Stomach (tissue), 8 donors: ENCODE measurements at regions not wholly inside any gene's neighbourhood (a gene's known extent, or its start where the extent isn't known, plus 50 kb on each side); places are given as distances from the start of the nearest gene placed in this dataset.

ENCODE experiments used
- DNase-seq, 2 donors: peaks; one replicate each; pipeline versions ENCODE4 v3.0.0 to v3.0.0-alpha.2; 2013 to 2019
- H3K27ac ChIP-seq, 5 donors: fragments of 200-600 bp in 4 of 5; sonication (generic) in 4 of 5; one replicate each; pipeline ENCODE4 v1.5.1; 2013 to 2019; ENCODE audit warnings: mild to moderate bottlenecking in 1 of 5, moderate library complexity in 1 of 5
- H3K27me3 ChIP-seq, 3 donors: fragments of 200-600 bp; sonication (generic); one replicate each; pipeline ENCODE4 v1.5.1; 2017 to 2019; ENCODE audit warnings: mixed run types in 1 of 3
- H3K36me3 ChIP-seq, 4 donors: fragments of 200-600 bp; sonication (generic); 1 replicate in 3 of 4; 2 replicates in 1 of 4; pipeline ENCODE4 v1.5.1; 2016 to 2019
- H3K4me1 ChIP-seq, 4 donors: fragments of 200-600 bp; sonication (generic); one replicate each; pipeline ENCODE4 v1.5.1; 2016 to 2019
- H3K4me3 ChIP-seq, 4 donors: fragments of 200-600 bp; sonication (generic) in 3 of 4; one replicate each; pipeline ENCODE4 v1.5.1; 2016 to 2019; ENCODE audit warnings: mild to moderate bottlenecking in 1 of 4
- H3K9me3 ChIP-seq, 4 donors: fragments of 200-600 bp; sonication (generic); one replicate each; pipeline ENCODE4 v1.5.1; 2016 to 2019
- CTCF ChIP-seq, 7 experiments: fragments of 450-650 bp in 4 of 7; fragments of 200-600 bp in 3 of 7; sonication (generic) in 3 of 7; IDR thresholded peaks; one replicate each; pipeline ENCODE4 v1.5.1; 2016 to 2019; ENCODE audit warnings: antibody characterized with exemption in 7 of 7, control low read depth in 2 of 7, mild to moderate bottlenecking in 1 of 7
- EP300 ChIP-seq: sonication (generic); formaldehyde crosslinking; IDR thresholded peaks from one replicate; pipeline ENCODE4 v1.6.1; 2017; ENCODE audit warnings: antibody characterized with exemption
- POLR2A ChIP-seq, 4 donors: fragments of 450-650 bp; IDR thresholded peaks; one replicate each; pipeline ENCODE4 v1.6.1; 2016; ENCODE audit warnings: antibody characterized with exemption in 4 of 4, control low read depth in 2 of 4, mild to moderate bottlenecking in 1 of 4, moderate library complexity in 1 of 4
- POLR2AphosphoS5 ChIP-seq, 3 donors: sonication (generic); formaldehyde crosslinking; IDR thresholded peaks; one replicate each; pipeline ENCODE4 v1.6.1; 2016; ENCODE audit warnings: antibody characterized with exemption in 3 of 3
- WGBS, 5 donors: extraction: QIAGEN DNeasy Blood & Tissue Kit in 3 of 5; methylation state at CpG; one replicate each; pipeline versions ENCODE4 v1.1.5 to v1.1.7; 2013 to 2018; 5-methylcytosine and 5-hydroxymethylcytosine counted together
- intact Hi-C: fragments of 100-400 bp; cut with DNase I; formaldehyde crosslinking; loops from one replicate; pipeline ENCODE4 v1.15.1; 2023; ENCODE audit warnings: low total_unique reads
- donor health status: healthy with polysubstance abuse.
- donor health status: Bipolar disorder and iron deficiency.
- donor health status: healthy.

- no peaks in the 10 kb centered on the region for H3K36me3 ChIP-seq
- no peak overlapping the region for H3K4me3 ChIP-seq
- DNase-seq, result no peak
- H3K27ac ChIP-seq, result no peak overlapping the region
- H3K4me1 ChIP-seq, result peaks cover 26 to 79% (median 52%) of the 10 kb centered on the region in 4 donors
- H3K27me3 ChIP-seq, result no peaks in the 10 kb centered on the region
- no peaks in the 10 kb centered on the region for H3K9me3 ChIP-seq
- WGBS, 5 donors, result 75 to 83% (median 79%) methylated on average over 7 of the region's 7 CpGs
- intact Hi-C loops, result no loop called here
- TF ChIP-seq CTCF (IDR thresholded peaks at IDR 0.05) (no peak), POLR2AphosphoS5 (IDR thresholded peaks at IDR 0.05) (no peak), EP300 (no peak), POLR2A (IDR thresholded peaks at IDR 0.05) (no peak)
Observed at GRCh38 chr7:131031099-131031868, 296.4 kb upstream of the MKLN1 start.

GRCh38 chr7:131032786-131033185 lies 294.9 kb upstream of the MKLN1 start:
- no peaks in the 10 kb centered on the region for H3K9me3 ChIP-seq
- no peaks in the 10 kb centered on the region for H3K36me3 ChIP-seq
- no peak for DNase-seq
- no peak overlapping the region for H3K27ac ChIP-seq
- TF ChIP-seq EP300 (no peak), POLR2AphosphoS5 (IDR thresholded peaks at IDR 0.05) (no peak), CTCF (IDR thresholded peaks at IDR 0.05) (no peak), POLR2A (IDR thresholded peaks at IDR 0.05) (no peak)
- WGBS, 5 donors, result 90 to 97% (median 94%) methylated on average over 6 of the region's 6 CpGs
- intact Hi-C loops, result no loop called here
- peaks cover 17 to 68% (median 44%) of the 10 kb centered on the region in 4 donors for H3K4me1 ChIP-seq
- no peaks in the 10 kb centered on the region for H3K27me3 ChIP-seq
- H3K4me3 ChIP-seq, result no peak overlapping the region

DNA sequence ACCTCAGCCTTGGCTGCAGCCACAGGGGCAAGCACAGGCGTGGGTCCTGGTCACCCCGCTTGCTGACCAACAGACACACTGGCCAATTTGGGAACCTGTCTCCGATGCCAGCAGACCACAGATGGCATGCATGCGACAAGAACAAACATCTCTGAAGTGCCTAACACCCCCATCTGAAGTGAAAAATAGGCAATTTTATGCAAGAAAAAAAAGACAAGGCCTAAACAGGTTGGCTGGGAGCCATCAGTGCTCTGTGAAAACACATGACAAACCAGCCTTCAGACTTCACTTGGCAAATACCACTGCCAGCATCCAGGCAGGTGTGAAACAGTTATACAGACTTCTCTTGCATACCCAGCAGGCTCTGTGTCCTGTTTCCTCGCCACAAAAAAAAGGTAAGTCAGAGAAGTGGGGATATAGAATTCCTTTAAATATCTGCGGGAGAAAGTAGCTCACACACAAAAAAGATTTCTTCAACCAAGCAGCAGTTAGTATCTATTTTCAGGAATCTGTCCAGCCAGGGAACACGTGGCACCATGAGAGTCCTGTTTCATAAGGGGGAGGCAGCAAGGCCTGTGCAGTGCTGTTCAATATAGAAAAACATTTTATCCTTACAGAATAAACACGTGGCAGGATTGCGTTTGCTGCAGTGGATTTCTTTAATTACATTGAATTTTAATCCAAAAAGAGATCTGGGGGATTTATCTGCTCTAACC lies 293.4 kb upstream of the MKLN1 start:
- H3K27ac ChIP-seq, result no peak overlapping the region
- no peak for DNase-seq

GRCh38 chr7:131035088-131035770 lies 292.4 kb upstream of the MKLN1 start:
- Histone ChIP-seq H3K4me3 (no peak overlapping the region), H3K27ac (no peak overlapping the region), H3K9me3 (no peaks in the 10 kb centered on the region), H3K27me3 (no peaks in the 10 kb centered on the region), H3K36me3 (no peaks in the 10 kb centered on the region), H3K4me1 (peaks cover 24 to 76% (median 48%) of the 10 kb centered on the region in 4 donors)
- TF ChIP-seq CTCF (IDR thresholded peaks at IDR 0.05), result no peak
- TF ChIP-seq POLR2AphosphoS5 (IDR thresholded peaks at IDR 0.05), result no peak
- TF ChIP-seq EP300, result no peak
- no peak for TF ChIP-seq POLR2A (IDR thresholded peaks at IDR 0.05)
- intact Hi-C loops, result no loop called here
- no peak for DNase-seq
- 87 to 95% (median 92%) methylated on average over 8 of the region's 8 CpGs for WGBS, 5 donors

More for the DNA sequence above, 293.4 kb upstream of the MKLN1 start:
- Histone ChIP-seq H3K9me3 (no peaks in the 10 kb centered on the region), H3K4me1 (peaks cover 16 to 67% (median 43%) of the 10 kb centered on the region in 4 donors), H3K36me3 (no peaks in the 10 kb centered on the region), H3K4me3 (no peak overlapping the region), H3K27me3 (no peaks in the 10 kb centered on the region)
- intact Hi-C loops, result no loop called here
- 84 to 91% (median 89%) methylated on average over 9 of the region's 9 CpGs for WGBS, 5 donors
- no peak for TF ChIP-seq POLR2AphosphoS5 (IDR thresholded peaks at IDR 0.05)
